Hepatocyte (in vitro differentiated cells): ENCODE measurements at regions not wholly inside any gene's neighbourhood (a gene's known extent, or its start where the extent isn't known, plus 50 kb on each side); places are given as distances from the start of the nearest gene placed in this dataset.

Source experiments
- CTCF ChIP-seq: fragments of 200-600 bp; sonication (generic); IDR thresholded peaks from 2 replicates; pipeline ENCODE4 v1.5.1; 2016; ENCODE audit warnings: antibody characterized with exemption, mild to moderate bottlenecking; ENCODE audit not compliant: poor library complexity
- EZH2 ChIP-seq: fragments of 200-600 bp; sonication (generic); IDR thresholded peaks from 2 replicates; pipeline ENCODE4 v1.6.1; 2016; ENCODE audit warnings: antibody characterized with exemption, mild to moderate bottlenecking, borderline replicate concordance
- EZH2phosphoT487 ChIP-seq: fragments of 200-600 bp; sonication (generic); IDR thresholded peaks from one replicate; pipeline ENCODE4 v1.6.1; 2018; ENCODE audit warnings: antibody characterized with exemption, mild to moderate bottlenecking, low read depth, moderate library complexity; ENCODE audit not compliant: unreplicated experiment, severe bottlenecking

- TF ChIP-seq CTCF (no peak), EZH2phosphoT487 (no peak), EZH2 (no peak)
Measured at GRCh38 chr5:62773460-62773859, 194.8 kb downstream of the LRRC70 start.
